ENCODE measurements at regions not wholly inside any gene's neighbourhood (a gene's known extent, or its start where the extent isn't known, plus 50 kb on each side); places are given as distances from the start of the nearest gene placed in this dataset.

GRCh38 chr5:82335806-82336205 lies 57.7 kb upstream of the RPS23 start:
- DNase-seq (ENCODE audit: low read depth), result no peak

GRCh38 chr5:82334856-82335255 lies 56.7 kb upstream of the RPS23 start:
- DNase-seq (ENCODE audit: low read depth), result no peak

- DNase-seq (ENCODE audit: low read depth), result no peak
These were observed 56.0 kb upstream of the RPS23 start for GRCh38 chr5:82334085-82334692.

- DNase-seq (ENCODE audit: low read depth), result no peak
These were observed 54.9 kb upstream of the RPS23 start for GRCh38 chr5:82332886-82333615.

GRCh38 chr5:82332064-82332855 lies 54.1 kb upstream of the RPS23 start:
- no peak for DNase-seq (ENCODE audit: low read depth)

- no peak for DNase-seq (ENCODE audit: low read depth)
These were observed 53.4 kb upstream of the RPS23 start for GRCh38 chr5:82331557-82331956.

- no peak for DNase-seq (ENCODE audit: low read depth)
These were observed 52.5 kb upstream of the RPS23 start for GRCh38 chr5:82330530-82331270.

GRCh38 chr5:82329393-82329792 lies 51.2 kb upstream of the RPS23 start:
- DNase-seq (ENCODE audit: low read depth), result no peak

Measured in T follicular helper cell (primary cell).